ENCODE measurements at regions not wholly inside any gene's neighbourhood (a gene's known extent, or its start where the extent isn't known, plus 50 kb on each side); places are given as distances from the start of the nearest gene placed in this dataset.

DNA sequence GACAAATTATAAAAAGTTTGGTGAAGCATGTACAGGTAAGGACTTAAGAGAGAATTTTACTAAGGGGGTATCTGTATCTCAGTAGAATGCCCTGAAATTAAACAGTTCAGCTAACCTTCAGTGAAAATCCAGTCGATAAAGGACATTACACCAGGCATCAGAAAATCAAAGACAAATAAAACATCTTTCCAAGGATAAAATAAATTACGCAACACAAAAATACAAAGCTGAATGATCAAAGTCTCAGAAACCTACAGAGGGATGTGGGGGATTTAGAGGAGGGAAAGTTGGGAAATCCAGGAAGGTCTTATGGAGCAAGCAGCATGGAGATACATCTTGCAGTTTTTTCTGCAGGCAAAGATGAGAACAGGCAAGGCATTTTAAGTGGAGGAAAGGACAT, 384.1 kb downstream of the TNS1 start:
- POLR2A ChIA-PET (ENCODE audit: unreplicated experiment) = no interaction called here
- Histone ChIP-seq H3K36me3 (ENCODE audit: low read depth) (no peaks in the 10 kb centered on the region), H3K4me1 (replicated peaks; ENCODE audit: insufficient read depth) (no peaks in the 10 kb centered on the region), H3K27ac (no peak overlapping the region), H3K27me3 (ENCODE audit: insufficient read depth, low read depth) (peaks cover 3% of the 10 kb centered on the region; the same call in 1 of the 2 replicates), H2AFZ (no peak overlapping the region), H3K4me3 (no peak overlapping the region), H3F3A (ENCODE audit: insufficient read depth, low read depth) (no peaks in the 10 kb centered on the region), H3K4me2 (no peak overlapping the region), H3K79me2 (ENCODE audit: low read depth) (no peaks in the 10 kb centered on the region), H3K9me2 (ENCODE audit: insufficient read depth) (no peaks in the 10 kb centered on the region), H4K20me1 (ENCODE audit: insufficient read depth) (no peaks in the 10 kb centered on the region), H3K9me3 (ENCODE audit: insufficient read depth, low read depth) (no peaks in the 10 kb centered on the region)
- CTCF ChIA-PET = no interaction called here
- no peak for DNase-seq
- no peak for TF ChIP-seq EZH2 (IDR thresholded peaks at IDR 0.05; ENCODE audit: low read depth)
- TF ChIP-seq, protein P1, sequence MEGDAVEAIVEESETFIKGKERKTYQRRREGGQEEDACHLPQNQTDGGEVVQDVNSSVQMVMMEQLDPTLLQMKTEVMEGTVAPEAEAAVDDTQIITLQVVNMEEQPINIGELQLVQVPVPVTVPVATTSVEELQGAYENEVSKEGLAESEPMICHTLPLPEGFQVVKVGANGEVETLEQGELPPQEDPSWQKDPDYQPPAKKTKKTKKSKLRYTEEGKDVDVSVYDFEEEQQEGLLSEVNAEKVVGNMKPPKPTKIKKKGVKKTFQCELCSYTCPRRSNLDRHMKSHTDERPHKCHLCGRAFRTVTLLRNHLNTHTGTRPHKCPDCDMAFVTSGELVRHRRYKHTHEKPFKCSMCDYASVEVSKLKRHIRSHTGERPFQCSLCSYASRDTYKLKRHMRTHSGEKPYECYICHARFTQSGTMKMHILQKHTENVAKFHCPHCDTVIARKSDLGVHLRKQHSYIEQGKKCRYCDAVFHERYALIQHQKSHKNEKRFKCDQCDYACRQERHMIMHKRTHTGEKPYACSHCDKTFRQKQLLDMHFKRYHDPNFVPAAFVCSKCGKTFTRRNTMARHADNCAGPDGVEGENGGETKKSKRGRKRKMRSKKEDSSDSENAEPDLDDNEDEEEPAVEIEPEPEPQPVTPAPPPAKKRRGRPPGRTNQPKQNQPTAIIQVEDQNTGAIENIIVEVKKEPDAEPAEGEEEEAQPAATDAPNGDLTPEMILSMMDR (conservative IDR thresholded peaks at IDR 0.05) = no peak
- intact Hi-C loops (cut with micrococcal nuclease; ENCODE audit: unreplicated experiment) = no loop called here
- no TSS peak for BruUV-seq (replicated peaks)

DNA sequence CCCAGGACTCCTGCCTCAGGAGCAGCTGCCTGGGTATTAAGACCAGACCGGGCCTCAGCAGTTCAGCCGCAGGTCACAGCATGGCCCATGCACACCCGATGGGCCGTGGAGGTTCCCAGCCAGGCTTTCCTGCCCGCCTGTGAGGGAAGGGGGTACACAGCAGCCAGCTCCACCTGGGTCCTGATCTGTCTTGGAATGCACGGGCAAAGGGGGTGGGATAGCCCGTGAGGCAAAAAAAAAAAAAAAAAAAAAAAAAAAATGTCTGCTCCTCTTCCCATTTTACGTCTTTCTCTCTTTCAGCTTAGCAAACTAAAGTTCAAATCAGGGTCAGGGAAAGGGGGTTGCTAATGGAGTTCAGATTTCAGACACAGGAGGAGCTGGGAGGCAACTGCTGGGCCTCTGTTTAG, 385.2 kb downstream of the TNS1 start:
- intact Hi-C loops (cut with micrococcal nuclease; ENCODE audit: unreplicated experiment) = no loop called here
- no peaks in the 10 kb centered on the region for H3K79me2 ChIP-seq (ENCODE audit: low read depth)
- H3F3A ChIP-seq (ENCODE audit: insufficient read depth, low read depth) = no peaks in the 10 kb centered on the region
- no peak for TF ChIP-seq EZH2 (IDR thresholded peaks at IDR 0.05; ENCODE audit: low read depth)
- TF ChIP-seq, protein P1 (conservative IDR thresholded peaks at IDR 0.05) = no peak
- no peak for DNase-seq
- H3K9me2 ChIP-seq (ENCODE audit: insufficient read depth) = no peaks in the 10 kb centered on the region
- no peaks in the 10 kb centered on the region for H3K36me3 ChIP-seq (ENCODE audit: low read depth)
- CTCF ChIA-PET = no interaction called here
- no peak overlapping the region for H3K27ac ChIP-seq
- H3K4me2 ChIP-seq = no peak overlapping the region
- no peaks in the 10 kb centered on the region for H4K20me1 ChIP-seq (ENCODE audit: insufficient read depth)
- POLR2A ChIA-PET (ENCODE audit: unreplicated experiment) = no interaction called here
- H3K4me1 ChIP-seq (replicated peaks; ENCODE audit: insufficient read depth) = no peaks in the 10 kb centered on the region
- peaks cover 3% of the 10 kb centered on the region; the same call in 1 of the 2 replicates for H3K27me3 ChIP-seq (ENCODE audit: insufficient read depth, low read depth)
- no TSS peak for BruUV-seq (replicated peaks)
- no peak overlapping the region for H3K4me3 ChIP-seq
- no peaks in the 10 kb centered on the region for H3K9me3 ChIP-seq (ENCODE audit: insufficient read depth, low read depth)
- no peak overlapping the region for H2AFZ ChIP-seq

DNA sequence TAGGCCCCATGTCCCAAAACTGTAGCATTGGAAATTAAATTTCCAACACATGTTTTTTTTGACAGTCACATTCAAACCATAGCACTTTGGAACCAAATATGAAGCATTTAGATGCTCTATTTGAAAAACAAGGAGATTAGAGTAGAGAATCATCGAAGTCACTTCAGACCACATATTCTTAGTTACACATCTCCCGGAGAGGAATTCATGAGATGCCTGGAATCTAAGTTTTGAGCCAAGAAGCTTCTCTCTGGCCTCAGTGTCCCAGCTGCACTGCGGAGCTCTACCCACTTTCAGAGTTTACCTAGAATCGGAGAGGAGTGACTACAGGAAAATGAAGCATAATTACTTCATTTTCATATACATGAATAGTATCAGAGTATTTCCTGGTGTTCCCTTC, 385.9 kb downstream of the TNS1 start:
- H3K36me3 ChIP-seq (ENCODE audit: low read depth) = no peaks in the 10 kb centered on the region
- no peak overlapping the region for H3K4me2 ChIP-seq
- BruUV-seq (replicated peaks) = no TSS peak
- ChIA-PET CTCF (no interaction called here), POLR2A (ENCODE audit: unreplicated experiment) (no interaction called here)
- no peaks in the 10 kb centered on the region for H3K9me2 ChIP-seq (ENCODE audit: insufficient read depth)
- DNase-seq = no peak
- no peaks in the 10 kb centered on the region for H3K9me3 ChIP-seq (ENCODE audit: insufficient read depth, low read depth)
- H3K27me3 ChIP-seq (ENCODE audit: insufficient read depth, low read depth) = peaks cover 3% of the 10 kb centered on the region; the same call in 1 of the 2 replicates
- H3F3A ChIP-seq (ENCODE audit: insufficient read depth, low read depth) = no peaks in the 10 kb centered on the region
- TF ChIP-seq EZH2 (IDR thresholded peaks at IDR 0.05; ENCODE audit: low read depth) = no peak
- TF ChIP-seq, protein P1 (conservative IDR thresholded peaks at IDR 0.05) = no peak
- no peak overlapping the region for H3K27ac ChIP-seq
- H4K20me1 ChIP-seq (ENCODE audit: insufficient read depth) = no peaks in the 10 kb centered on the region
- no peaks in the 10 kb centered on the region for H3K79me2 ChIP-seq (ENCODE audit: low read depth)
- no peaks in the 10 kb centered on the region for H3K4me1 ChIP-seq (replicated peaks; ENCODE audit: insufficient read depth)
- H3K4me3 ChIP-seq = no peak overlapping the region
- intact Hi-C loops (cut with micrococcal nuclease; ENCODE audit: unreplicated experiment) = no loop called here
- no peak overlapping the region for H2AFZ ChIP-seq

All from PC-9 (cell line).